HEK293 (cell line): ENCODE measurements at regions not wholly inside any gene's neighbourhood (a gene's known extent, or its start where the extent isn't known, plus 50 kb on each side); places are given as distances from the start of the nearest gene placed in this dataset.

Source experiments
- CTCF ChIA-PET: fragments of 350-600 bp; formaldehyde crosslinking; extraction: SDS; loops from one replicate; lab custom pipeline; 2021; ENCODE audit warnings: antibody characterized with exemption; lab: Yijun Ruan, JAX
- POLR2A ChIA-PET: fragments of 300-600 bp; formaldehyde crosslinking; extraction: SDS; loops from one replicate; lab custom pipeline; 2020; ENCODE audit warnings: antibody characterized with exemption, inconsistent platforms; lab: Yijun Ruan, JAX
- H3K27ac ChIP-seq: fragments of 200-500 bp; sonication (Bioruptor generic); 2 replicates; pipeline ENCODE4 v1.5.1; 2014; ENCODE audit warnings: low read depth, low read length, control low read depth, inconsistent platforms; ENCODE audit errors: extremely low read depth
- H3K36me3 ChIP-seq, 2 experiments: fragments of 200-500 bp in 1 of 2; sonication (Bioruptor generic) in 1 of 2; 1 replicate in 1 of 2; 2 replicates in 1 of 2; pipeline ENCODE4 v1.5.1; 2014 to 2017; ENCODE audit warnings: inconsistent platforms in 2 of 2, low read length in 2 of 2; ENCODE audit not compliant: control insufficient read depth in 2 of 2, insufficient read depth in 1 of 2
- H3K4me1 ChIP-seq: fragments of 200-500 bp; sonication (Bioruptor generic); 2 replicates; pipeline ENCODE4 v1.5.1; 2014; ENCODE audit warnings: mild to moderate bottlenecking, low read length, inconsistent platforms; ENCODE audit not compliant: control insufficient read depth, insufficient read depth
- H3K4me3 ChIP-seq: 2 replicates; pipeline ENCODE4 v1.5.1; 2011; ENCODE audit warnings: low read depth, mild to moderate bottlenecking, control low read depth, low read length, moderate library complexity
- H3K9me3 ChIP-seq: fragments of 200-500 bp; sonication (Bioruptor generic); 2 replicates; pipeline ENCODE4 v1.5.1; 2014; ENCODE audit warnings: low read depth, low read length, inconsistent platforms; ENCODE audit not compliant: control insufficient read depth, insufficient read depth
- GLIS2 ChIP-seq: fragments of 450-650 bp; formaldehyde crosslinking; IDR thresholded peaks from 2 replicates; pipeline ENCODE4 v1.5.1; 2016; ENCODE audit warnings: missing biosample characterization, missing genetic modification characterization
- HOXD13 ChIP-seq: sonication (generic); formaldehyde crosslinking; IDR thresholded peaks from 2 replicates; pipeline ENCODE4 v1.8.0; 2022; ENCODE audit warnings: missing genetic modification reagents, borderline replicate concordance
- KLF1 ChIP-seq: fragments of 450-650 bp; formaldehyde crosslinking; IDR thresholded peaks from 2 replicates; pipeline ENCODE4 v1.5.1; 2016; ENCODE audit warnings: missing biosample characterization, missing genetic modification characterization
- KLF10 ChIP-seq: fragments of 450-650 bp; IDR thresholded peaks from 2 replicates; pipeline ENCODE4 v1.5.1; 2018; ENCODE audit warnings: missing biosample characterization, mild to moderate bottlenecking, missing genetic modification characterization
- KLF16 ChIP-seq: fragments of 450-650 bp; formaldehyde crosslinking; IDR thresholded peaks from 2 replicates; pipeline ENCODE4 v1.5.1; 2017; ENCODE audit warnings: missing biosample characterization, missing genetic modification characterization
- OSR2 ChIP-seq: fragments of 450-650 bp; formaldehyde crosslinking; IDR thresholded peaks from 2 replicates; pipeline ENCODE4 v1.5.1; 2016; ENCODE audit warnings: missing biosample characterization, missing genetic modification characterization
- ZBTB8A ChIP-seq: fragments of 450-650 bp; formaldehyde crosslinking; IDR thresholded peaks from 2 replicates; pipeline ENCODE4 v1.5.1; 2016; ENCODE audit warnings: missing biosample characterization, missing genetic modification characterization
- ZFP41 ChIP-seq: fragments of 450-650 bp; formaldehyde crosslinking; IDR thresholded peaks from 2 replicates; pipeline ENCODE4 v1.5.1; 2016; ENCODE audit warnings: missing biosample characterization, missing genetic modification characterization, borderline replicate concordance
- ZNF146 ChIP-seq: fragments of 450-650 bp; formaldehyde crosslinking; IDR thresholded peaks from 2 replicates; pipeline ENCODE4 v1.5.1; 2016; ENCODE audit warnings: missing biosample characterization, missing genetic modification characterization
- ZNF157 ChIP-seq: fragments of 450-650 bp; formaldehyde crosslinking; IDR thresholded peaks from 2 replicates; pipeline ENCODE4 v1.5.1; 2016; ENCODE audit warnings: missing biosample characterization, missing genetic modification characterization
- ZNF2 ChIP-seq: fragments of 450-650 bp; formaldehyde crosslinking; IDR thresholded peaks from 2 replicates; pipeline ENCODE4 v1.5.1; 2016; ENCODE audit warnings: missing biosample characterization, missing genetic modification characterization
- ZNF248 ChIP-seq: fragments of 450-650 bp; formaldehyde crosslinking; IDR thresholded peaks from 2 replicates; pipeline ENCODE4 v1.5.1; 2017; ENCODE audit warnings: missing biosample characterization, missing genetic modification characterization
- ZNF302 ChIP-seq: fragments of 450-650 bp; formaldehyde crosslinking; IDR thresholded peaks from 2 replicates; pipeline ENCODE4 v1.5.1; 2016; ENCODE audit warnings: missing biosample characterization, missing genetic modification characterization, low read depth
- ZNF311 ChIP-seq: fragments of 450-650 bp; formaldehyde crosslinking; IDR thresholded peaks from 2 replicates; pipeline ENCODE4 v1.5.1; 2017; ENCODE audit warnings: missing biosample characterization, missing genetic modification characterization, borderline replicate concordance
- ZNF48 ChIP-seq: fragments of 450-650 bp; formaldehyde crosslinking; IDR thresholded peaks from 2 replicates; pipeline ENCODE4 v1.5.1; 2016; ENCODE audit warnings: missing biosample characterization, missing genetic modification characterization
- ZNF548 ChIP-seq: fragments of 450-650 bp; formaldehyde crosslinking; IDR thresholded peaks from 2 replicates; pipeline ENCODE4 v1.5.1; 2016; ENCODE audit warnings: missing biosample characterization, missing genetic modification characterization
- ZNF707 ChIP-seq: fragments of 450-650 bp; formaldehyde crosslinking; IDR thresholded peaks from 2 replicates; pipeline ENCODE4 v1.5.1; 2016; ENCODE audit warnings: missing biosample characterization, missing genetic modification characterization
- ZNF747 ChIP-seq: fragments of 450-650 bp; formaldehyde crosslinking; IDR thresholded peaks from 2 replicates; pipeline ENCODE4 v1.5.1; 2016; ENCODE audit warnings: missing biosample characterization, missing genetic modification characterization
- ZSCAN16 ChIP-seq: fragments of 450-650 bp; formaldehyde crosslinking; IDR thresholded peaks from 2 replicates; pipeline ENCODE4 v1.5.1; 2016; ENCODE audit warnings: missing biosample characterization, missing genetic modification characterization
- ZSCAN23 ChIP-seq: fragments of 450-650 bp; formaldehyde crosslinking; IDR thresholded peaks from 2 replicates; pipeline ENCODE4 v1.5.1; 2016; ENCODE audit warnings: missing biosample characterization, missing genetic modification characterization
- TF ChIP-seq, protein P1 (sequence below): fragments of 450-650 bp; formaldehyde crosslinking; IDR thresholded peaks from 2 replicates; pipeline ENCODE4 v1.5.1; 2016; ENCODE audit warnings: missing biosample characterization, missing genetic modification characterization, borderline replicate concordance
- TF ChIP-seq, protein P2 (sequence below): fragments of 450-650 bp; formaldehyde crosslinking; IDR thresholded peaks from 2 replicates; pipeline ENCODE4; 2016; ENCODE audit warnings: missing biosample characterization, missing genetic modification characterization
- TF ChIP-seq, protein P3 (sequence below): fragments of 450-650 bp; formaldehyde crosslinking; IDR thresholded peaks from 2 replicates; pipeline ENCODE4 v1.5.1; 2016; ENCODE audit warnings: missing biosample characterization, missing genetic modification characterization
- TF ChIP-seq, protein P4 (sequence below): fragments of 450-650 bp; formaldehyde crosslinking; IDR thresholded peaks from 2 replicates; pipeline ENCODE4 v1.5.1; 2016; ENCODE audit warnings: missing biosample characterization, missing genetic modification characterization
- TF ChIP-seq, protein P5 (sequence below): fragments of 450-650 bp; formaldehyde crosslinking; IDR thresholded peaks from 2 replicates; pipeline ENCODE4 v1.5.1; 2017; ENCODE audit warnings: missing biosample characterization, mild to moderate bottlenecking, missing genetic modification characterization, moderate library complexity

DNA sequence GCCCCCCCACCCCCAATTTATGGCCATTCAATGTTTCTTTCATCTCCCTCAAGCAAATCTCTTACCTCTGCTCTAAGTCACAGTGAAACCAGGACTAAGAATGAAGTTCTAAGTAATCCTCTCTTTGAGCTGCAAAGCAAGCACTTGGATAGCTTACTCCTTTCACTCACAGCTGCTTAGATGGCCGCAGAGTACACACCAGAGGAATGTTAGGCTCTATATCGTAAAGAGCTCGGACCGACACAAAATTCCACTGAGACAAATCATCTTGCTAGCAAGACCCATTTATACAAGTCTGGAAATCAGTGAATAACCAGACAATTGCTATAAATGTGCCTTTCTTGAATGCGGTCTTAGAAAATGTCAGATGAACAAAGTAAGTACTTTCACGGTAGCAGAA is 135.0 kb downstream of the IDS start (continued):
- TF ChIP-seq, protein P1, sequence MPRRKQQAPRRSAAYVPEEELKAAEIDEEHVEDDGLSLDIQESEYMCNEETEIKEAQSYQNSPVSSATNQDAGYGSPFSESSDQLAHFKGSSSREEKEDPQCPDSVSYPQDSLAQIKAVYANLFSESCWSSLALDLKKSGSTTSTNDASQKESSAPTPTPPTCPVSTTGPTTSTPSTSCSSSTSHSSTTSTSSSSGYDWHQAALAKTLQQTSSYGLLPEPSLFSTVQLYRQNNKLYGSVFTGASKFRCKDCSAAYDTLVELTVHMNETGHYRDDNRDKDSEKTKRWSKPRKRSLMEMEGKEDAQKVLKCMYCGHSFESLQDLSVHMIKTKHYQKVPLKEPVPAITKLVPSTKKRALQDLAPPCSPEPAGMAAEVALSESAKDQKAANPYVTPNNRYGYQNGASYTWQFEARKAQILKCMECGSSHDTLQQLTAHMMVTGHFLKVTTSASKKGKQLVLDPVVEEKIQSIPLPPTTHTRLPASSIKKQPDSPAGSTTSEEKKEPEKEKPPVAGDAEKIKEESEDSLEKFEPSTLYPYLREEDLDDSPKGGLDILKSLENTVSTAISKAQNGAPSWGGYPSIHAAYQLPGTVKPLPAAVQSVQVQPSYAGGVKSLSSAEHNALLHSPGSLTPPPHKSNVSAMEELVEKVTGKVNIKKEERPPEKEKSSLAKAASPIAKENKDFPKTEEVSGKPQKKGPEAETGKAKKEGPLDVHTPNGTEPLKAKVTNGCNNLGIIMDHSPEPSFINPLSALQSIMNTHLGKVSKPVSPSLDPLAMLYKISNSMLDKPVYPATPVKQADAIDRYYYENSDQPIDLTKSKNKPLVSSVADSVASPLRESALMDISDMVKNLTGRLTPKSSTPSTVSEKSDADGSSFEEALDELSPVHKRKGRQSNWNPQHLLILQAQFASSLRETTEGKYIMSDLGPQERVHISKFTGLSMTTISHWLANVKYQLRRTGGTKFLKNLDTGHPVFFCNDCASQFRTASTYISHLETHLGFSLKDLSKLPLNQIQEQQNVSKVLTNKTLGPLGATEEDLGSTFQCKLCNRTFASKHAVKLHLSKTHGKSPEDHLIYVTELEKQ: no peak
- TF ChIP-seq OSR2 (tag by site-specific recombination) (no peak), ZNF302 (tag by site-specific recombination) (no peak), ZNF548 (tag by site-specific recombination) (no peak), KLF1 (tag by site-specific recombination) (no peak), ZSCAN23 (tag by site-specific recombination) (no peak), GLIS2 (no peak), ZNF311 (tag by site-specific recombination) (no peak), ZNF48 (no peak), KLF10 (tag by site-specific recombination) (no peak)
- TF ChIP-seq, protein P2, sequence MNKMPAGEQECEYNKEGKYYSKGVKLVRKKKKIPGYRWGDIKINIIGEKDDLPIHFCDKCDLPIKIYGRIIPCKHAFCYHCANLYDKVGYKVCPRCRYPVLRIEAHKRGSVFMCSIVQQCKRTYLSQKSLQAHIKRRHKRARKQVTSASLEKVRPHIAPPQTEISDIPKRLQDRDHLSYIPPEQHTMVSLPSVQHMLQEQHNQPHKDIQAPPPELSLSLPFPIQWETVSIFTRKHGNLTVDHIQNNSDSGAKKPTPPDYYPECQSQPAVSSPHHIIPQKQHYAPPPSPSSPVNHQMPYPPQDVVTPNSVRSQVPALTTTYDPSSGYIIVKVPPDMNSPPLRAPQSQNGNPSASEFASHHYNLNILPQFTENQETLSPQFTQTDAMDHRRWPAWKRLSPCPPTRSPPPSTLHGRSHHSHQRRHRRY: no peak

DNA sequence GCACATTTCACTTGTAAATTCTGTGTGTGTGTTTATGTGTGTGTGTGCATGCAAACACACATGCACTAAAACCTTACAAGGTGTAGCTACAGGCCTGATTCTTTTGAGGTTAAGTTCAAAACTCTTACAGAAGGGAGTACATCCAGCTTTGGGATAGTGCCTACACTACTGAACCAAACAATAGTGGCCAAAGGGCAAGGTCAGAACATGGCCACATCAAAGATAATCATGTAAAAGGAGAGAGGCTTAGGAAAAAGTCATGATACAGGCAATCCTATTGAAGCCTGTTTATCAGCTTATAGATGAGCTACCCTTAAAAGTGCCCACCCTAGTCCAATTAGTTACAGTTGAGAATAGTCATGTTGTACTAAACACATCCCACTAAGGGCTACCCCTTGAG is 139.6 kb downstream of the IDS start:
- ChIA-PET CTCF (interaction anchor here (0.7 kb wide), 1 partner anchor 10 kb away, joined by 3 read pairs; no protein-coding TSS in a partner anchor), POLR2A (no interaction called here)
- no peaks in the 10 kb centered on the region for H3K9me3 ChIP-seq
- no peaks in the 10 kb centered on the region for H3K36me3 ChIP-seq
- no peak overlapping the region for H3K4me3 ChIP-seq
- no peak overlapping the region for H3K27ac ChIP-seq
- H3K4me1 ChIP-seq: no peaks in the 10 kb centered on the region
- TF ChIP-seq HOXD13 (CRISPR knock-in tag): no peak
- TF ChIP-seq ZNF2 (tag by site-specific recombination): no peak
- TF ChIP-seq ZNF157 (tag by site-specific recombination): no peak
- no peak for TF ChIP-seq ZSCAN16
- TF ChIP-seq ZFP41 (tag by site-specific recombination): no peak
- TF ChIP-seq, protein P3, sequence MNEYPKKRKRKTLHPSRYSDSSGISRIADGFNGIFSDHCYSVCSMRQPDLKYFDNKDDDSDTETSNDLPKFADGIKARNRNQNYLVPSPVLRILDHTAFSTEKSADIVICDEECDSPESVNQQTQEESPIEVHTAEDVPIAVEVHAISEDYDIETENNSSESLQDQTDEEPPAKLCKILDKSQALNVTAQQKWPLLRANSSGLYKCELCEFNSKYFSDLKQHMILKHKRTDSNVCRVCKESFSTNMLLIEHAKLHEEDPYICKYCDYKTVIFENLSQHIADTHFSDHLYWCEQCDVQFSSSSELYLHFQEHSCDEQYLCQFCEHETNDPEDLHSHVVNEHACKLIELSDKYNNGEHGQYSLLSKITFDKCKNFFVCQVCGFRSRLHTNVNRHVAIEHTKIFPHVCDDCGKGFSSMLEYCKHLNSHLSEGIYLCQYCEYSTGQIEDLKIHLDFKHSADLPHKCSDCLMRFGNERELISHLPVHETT (tag by site-specific recombination): no peak
- no peak for TF ChIP-seq ZNF707 (tag by site-specific recombination)
- TF ChIP-seq ZNF146: no peak
- TF ChIP-seq KLF16 (tag by site-specific recombination): no peak
- TF ChIP-seq, protein P4, sequence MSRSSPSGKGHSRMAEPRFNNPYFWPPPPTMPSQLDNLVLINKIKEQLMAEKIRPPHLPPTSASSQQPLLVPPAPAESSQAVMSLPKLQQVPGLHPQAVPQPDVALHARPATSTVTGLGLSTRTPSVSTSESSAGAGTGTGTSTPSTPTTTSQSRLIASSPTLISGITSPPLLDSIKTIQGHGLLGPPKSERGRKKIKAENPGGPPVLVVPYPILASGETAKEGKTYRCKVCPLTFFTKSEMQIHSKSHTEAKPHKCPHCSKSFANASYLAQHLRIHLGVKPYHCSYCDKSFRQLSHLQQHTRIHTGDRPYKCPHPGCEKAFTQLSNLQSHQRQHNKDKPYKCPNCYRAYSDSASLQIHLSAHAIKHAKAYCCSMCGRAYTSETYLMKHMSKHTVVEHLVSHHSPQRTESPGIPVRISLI (tag by site-specific recombination): no peak
- TF ChIP-seq ZNF248 (tag by site-specific recombination): no peak
- no peak for TF ChIP-seq ZNF747 (tag by site-specific recombination)
- no peak for TF ChIP-seq ZBTB8A (tag by site-specific recombination)
- TF ChIP-seq, protein P5, sequence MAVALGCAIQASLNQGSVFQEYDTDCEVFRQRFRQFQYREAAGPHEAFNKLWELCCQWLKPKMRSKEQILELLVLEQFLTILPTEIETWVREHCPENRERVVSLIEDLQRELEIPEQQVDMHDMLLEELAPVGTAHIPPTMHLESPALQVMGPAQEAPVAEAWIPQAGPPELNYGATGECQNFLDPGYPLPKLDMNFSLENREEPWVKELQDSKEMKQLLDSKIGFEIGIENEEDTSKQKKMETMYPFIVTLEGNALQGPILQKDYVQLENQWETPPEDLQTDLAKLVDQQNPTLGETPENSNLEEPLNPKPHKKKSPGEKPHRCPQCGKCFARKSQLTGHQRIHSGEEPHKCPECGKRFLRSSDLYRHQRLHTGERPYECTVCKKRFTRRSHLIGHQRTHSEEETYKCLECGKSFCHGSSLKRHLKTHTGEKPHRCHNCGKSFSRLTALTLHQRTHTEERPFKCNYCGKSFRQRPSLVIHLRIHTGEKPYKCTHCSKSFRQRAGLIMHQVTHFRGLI (tag by site-specific recombination): no peak
- TF ChIP-seq, all 188 proteins: peak for 0
